ENCODE measurements at regions not wholly inside any gene's neighbourhood (a gene's known extent, or its start where the extent isn't known, plus 50 kb on each side); places are given as distances from the start of the nearest gene placed in this dataset.

- Histone ChIP-seq H3K79me2 (ENCODE audit: insufficient read depth) (no peaks in the 10 kb centered on the region), H3K9me2 (ENCODE audit: insufficient read depth) (no peaks in the 10 kb centered on the region), H3K4me2 (ENCODE audit: unreplicated experiment) (no peak overlapping the region), H2AFZ (no peak overlapping the region), H3K27ac (no peak overlapping the region), H3K4me1 (ENCODE audit: insufficient read depth) (no peaks in the 10 kb centered on the region), H3K4me3 (no peak overlapping the region), H3K9me3 (ENCODE audit: low read depth) (no peaks in the 10 kb centered on the region), H3F3A (ENCODE audit: insufficient read depth) (no peaks in the 10 kb centered on the region), H3K36me3 (ENCODE audit: low read depth) (no peaks in the 10 kb centered on the region), H4K20me1 (ENCODE audit: insufficient read depth) (no peaks in the 10 kb centered on the region), H3K27me3 (replicated peaks; ENCODE audit: insufficient read depth) (no peaks in the 10 kb centered on the region), H3K9ac (no peak overlapping the region)
- WGBS, 2 experiments (ENCODE audit: low coverage in 1 of 2, low lambda C conversion rate in 2 of 2, missing lambda C conversion rate in 2 of 2), result 69 to 74% methylated on average over 6 of the region's 6 CpGs
- in situ Hi-C loops (cut with MboI), result no loop called here
- TF ChIP-seq EZH2phosphoT487 (IDR thresholded peaks at IDR 0.05; ENCODE audit: insufficient read depth, low read depth) (no peak), EZH2 (IDR thresholded peaks at IDR 0.05; ENCODE audit: insufficient read depth, poor library complexity, severe bottlenecking) (no peak)
- no peak for DNase-seq
Measured at GRCh38 chr2:156647377-156648010, 211.3 kb downstream of the GPD2 start.

- H3K4me1 ChIP-seq (ENCODE audit: insufficient read depth), result no peaks in the 10 kb centered on the region
- in situ Hi-C loops (cut with MboI), result no loop called here
- no peak overlapping the region for H3K4me3 ChIP-seq
- no peaks in the 10 kb centered on the region for H3K79me2 ChIP-seq (ENCODE audit: insufficient read depth)
- no peak overlapping the region for H3K27ac ChIP-seq
- no peak overlapping the region for H3K4me2 ChIP-seq (ENCODE audit: unreplicated experiment)
- H2AFZ ChIP-seq, result no peak overlapping the region
- H3K9me3 ChIP-seq (ENCODE audit: low read depth), result no peaks in the 10 kb centered on the region
- H4K20me1 ChIP-seq (ENCODE audit: insufficient read depth), result no peaks in the 10 kb centered on the region
- no peaks in the 10 kb centered on the region for H3K9me2 ChIP-seq (ENCODE audit: insufficient read depth)
- no peaks in the 10 kb centered on the region for H3K27me3 ChIP-seq (replicated peaks; ENCODE audit: insufficient read depth)
- H3K9ac ChIP-seq, result no peak overlapping the region
- no peaks in the 10 kb centered on the region for H3K36me3 ChIP-seq (ENCODE audit: low read depth)
- no peak for DNase-seq
- TF ChIP-seq EZH2phosphoT487 (IDR thresholded peaks at IDR 0.05; ENCODE audit: insufficient read depth, low read depth), result no peak
- no peak for TF ChIP-seq EZH2 (IDR thresholded peaks at IDR 0.05; ENCODE audit: insufficient read depth, poor library complexity, severe bottlenecking)
- H3F3A ChIP-seq (ENCODE audit: insufficient read depth), result no peaks in the 10 kb centered on the region
Measured at GRCh38 chr2:156648522-156648921, 212.3 kb downstream of the GPD2 start.

GRCh38 chr2:156649596-156649995 is 213.4 kb downstream of the GPD2 start:
- Histone ChIP-seq H3K27ac (no peak overlapping the region), H3K79me2 (ENCODE audit: insufficient read depth) (no peaks in the 10 kb centered on the region), H3F3A (ENCODE audit: insufficient read depth) (no peaks in the 10 kb centered on the region), H3K27me3 (replicated peaks; ENCODE audit: insufficient read depth) (no peaks in the 10 kb centered on the region), H3K4me1 (ENCODE audit: insufficient read depth) (no peaks in the 10 kb centered on the region), H3K4me2 (ENCODE audit: unreplicated experiment) (no peak overlapping the region), H3K36me3 (ENCODE audit: low read depth) (no peaks in the 10 kb centered on the region), H2AFZ (no peak overlapping the region), H3K4me3 (no peak overlapping the region), H3K9me3 (ENCODE audit: low read depth) (no peaks in the 10 kb centered on the region), H3K9me2 (ENCODE audit: insufficient read depth) (no peaks in the 10 kb centered on the region), H3K9ac (no peak overlapping the region), H4K20me1 (ENCODE audit: insufficient read depth) (no peaks in the 10 kb centered on the region)
- WGBS, 2 experiments (ENCODE audit: low coverage in 1 of 2, low lambda C conversion rate in 2 of 2, missing lambda C conversion rate in 2 of 2), result 0 to 9% methylated on average over 1 of the region's 1 CpG
- DNase-seq, result no peak
- in situ Hi-C loops (cut with MboI), result no loop called here
- TF ChIP-seq EZH2phosphoT487 (IDR thresholded peaks at IDR 0.05; ENCODE audit: insufficient read depth, low read depth), result no peak

- Histone ChIP-seq H3K9me2 (ENCODE audit: insufficient read depth) (no peaks in the 10 kb centered on the region), H3K27me3 (replicated peaks; ENCODE audit: insufficient read depth) (no peaks in the 10 kb centered on the region), H2AFZ (no peak overlapping the region), H3F3A (ENCODE audit: insufficient read depth) (no peaks in the 10 kb centered on the region), H3K27ac (no peak overlapping the region), H3K9me3 (ENCODE audit: low read depth) (no peaks in the 10 kb centered on the region), H3K79me2 (ENCODE audit: insufficient read depth) (no peaks in the 10 kb centered on the region), H3K36me3 (ENCODE audit: low read depth) (no peaks in the 10 kb centered on the region), H3K4me1 (ENCODE audit: insufficient read depth) (no peaks in the 10 kb centered on the region), H3K4me3 (no peak overlapping the region), H3K9ac (no peak overlapping the region), H3K4me2 (ENCODE audit: unreplicated experiment) (no peak overlapping the region), H4K20me1 (ENCODE audit: insufficient read depth) (no peaks in the 10 kb centered on the region)
- no peak for TF ChIP-seq EZH2phosphoT487 (IDR thresholded peaks at IDR 0.05; ENCODE audit: insufficient read depth, low read depth)
- TF ChIP-seq EZH2 (IDR thresholded peaks at IDR 0.05; ENCODE audit: insufficient read depth, poor library complexity, severe bottlenecking), result no peak
- DNase-seq, result no peak
- in situ Hi-C loops (cut with MboI), result no loop called here
Measured at GRCh38 chr2:156652691-156653090, 216.5 kb downstream of the GPD2 start.

GRCh38 chr2:156653675-156654074 is 217.5 kb downstream of the GPD2 start:
- in situ Hi-C loops (cut with MboI), result no loop called here
- H3K4me2 ChIP-seq (ENCODE audit: unreplicated experiment), result no peak overlapping the region
- no peaks in the 10 kb centered on the region for H4K20me1 ChIP-seq (ENCODE audit: insufficient read depth)
- H3F3A ChIP-seq (ENCODE audit: insufficient read depth), result no peaks in the 10 kb centered on the region
- no peaks in the 10 kb centered on the region for H3K79me2 ChIP-seq (ENCODE audit: insufficient read depth)
- no peaks in the 10 kb centered on the region for H3K4me1 ChIP-seq (ENCODE audit: insufficient read depth)
- H3K9ac ChIP-seq, result no peak overlapping the region
- H3K4me3 ChIP-seq, result no peak overlapping the region
- H3K9me3 ChIP-seq (ENCODE audit: low read depth), result no peaks in the 10 kb centered on the region
- no peaks in the 10 kb centered on the region for H3K27me3 ChIP-seq (replicated peaks; ENCODE audit: insufficient read depth)
- DNase-seq, result no peak
- no peaks in the 10 kb centered on the region; the same call in 1 of the 2 replicates for H3K9me2 ChIP-seq (ENCODE audit: insufficient read depth)
- H2AFZ ChIP-seq, result no peak overlapping the region
- H3K36me3 ChIP-seq (ENCODE audit: low read depth), result no peaks in the 10 kb centered on the region
- H3K27ac ChIP-seq, result no peak overlapping the region
- TF ChIP-seq EZH2 (IDR thresholded peaks at IDR 0.05; ENCODE audit: insufficient read depth, poor library complexity, severe bottlenecking), result no peak
- TF ChIP-seq EZH2phosphoT487 (IDR thresholded peaks at IDR 0.05; ENCODE audit: insufficient read depth, low read depth), result no peak
